GM21576 (cell line): ENCODE measurements at regions not wholly inside any gene's neighbourhood (a gene's known extent, or its start where the extent isn't known, plus 50 kb on each side); places are given as distances from the start of the nearest gene placed in this dataset.

Experiments
- ATAC-seq: cut with Tn5 transposase; IDR thresholded peaks from one replicate; pipeline ENCODE4 v1.9.1; 2021; ENCODE audit warnings: mild to moderate bottlenecking, moderate library complexity; ENCODE audit not compliant: unreplicated experiment

GRCh38 chr10:130455111-130455695 is 319.0 kb downstream of the GLRX3 start:
- no peak for ATAC-seq

- ATAC-seq = no peak
Measured at GRCh38 chr10:130455791-130456190, 319.6 kb downstream of the GLRX3 start.

GRCh38 chr10:130456616-130457015 is 320.4 kb downstream of the GLRX3 start:
- ATAC-seq = no peak

DNA sequence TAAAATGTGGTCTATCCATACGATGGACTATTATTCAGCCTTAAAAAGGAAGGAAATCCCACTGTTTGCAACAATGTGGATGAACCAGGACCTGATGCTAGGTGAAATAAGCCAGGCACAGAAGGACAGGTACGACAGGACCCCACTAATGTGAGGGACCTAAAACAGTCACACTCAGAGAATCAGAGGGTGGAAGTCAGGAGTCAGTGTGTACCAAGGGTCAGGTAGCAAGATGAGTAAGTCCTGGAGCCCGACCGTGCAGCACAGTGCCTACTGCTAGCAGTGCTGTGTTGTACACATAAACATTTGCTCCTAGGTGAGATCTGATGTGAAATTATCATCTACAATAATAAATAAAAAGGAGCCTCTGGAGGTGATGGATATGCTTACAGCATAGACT is 322.3 kb downstream of the GLRX3 start:
- ATAC-seq = no peak

DNA sequence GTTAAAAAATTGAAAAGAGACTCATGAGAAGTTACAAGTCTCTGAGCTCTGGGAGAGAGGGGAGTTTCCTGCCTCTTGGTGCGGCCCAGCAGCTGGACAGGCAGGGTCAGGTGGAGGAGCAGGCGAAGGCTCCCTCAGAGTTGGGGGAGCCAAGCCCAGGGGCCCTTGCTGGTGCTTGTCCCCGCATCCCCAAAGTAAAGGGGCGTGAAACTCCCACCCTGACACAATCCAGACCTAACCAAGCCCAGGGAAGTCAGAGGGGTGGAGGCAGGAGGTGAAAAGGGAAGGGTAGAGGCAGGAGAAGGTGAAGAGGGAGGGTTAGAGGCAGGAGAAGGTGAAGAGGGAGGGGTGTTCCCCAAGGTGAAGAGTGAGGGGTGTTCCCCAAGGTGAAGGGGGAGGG is 322.8 kb downstream of the GLRX3 start:
- no peak for ATAC-seq

- ATAC-seq = no peak
Measured at GRCh38 chr10:130459851-130460490, 323.8 kb downstream of the GLRX3 start.

GRCh38 chr10:130461631-130462030 is 325.4 kb downstream of the GLRX3 start:
- no peak for ATAC-seq

- ATAC-seq = no peak
Measured at GRCh38 chr10:130463104-130463875, 327.1 kb downstream of the GLRX3 start.

- ATAC-seq = no peak
Measured at GRCh38 chr10:130463876-130464364, 327.7 kb downstream of the GLRX3 start.

DNA sequence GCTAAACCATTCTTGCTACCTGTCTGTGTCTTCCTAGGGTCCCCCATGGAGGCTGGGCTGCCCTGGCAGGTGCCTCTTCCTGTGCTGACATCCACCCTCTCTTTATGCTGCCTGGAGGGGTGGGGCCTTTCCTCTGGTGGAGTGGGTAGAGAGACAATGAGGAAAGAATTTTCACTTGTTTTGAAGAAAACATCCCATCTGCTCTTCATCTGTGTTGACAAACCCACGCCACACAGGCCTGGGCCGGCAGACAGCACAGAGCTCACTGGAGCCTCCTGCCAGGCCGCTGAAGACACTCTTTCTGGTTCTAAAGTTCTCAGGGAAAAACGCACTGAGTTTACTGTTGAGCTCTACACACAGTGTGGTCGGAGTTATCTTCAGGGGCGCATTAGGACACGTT is 328.2 kb downstream of the GLRX3 start:
- no peak for ATAC-seq

GRCh38 chr10:130466271-130466997 is 330.2 kb downstream of the GLRX3 start:
- no peak for ATAC-seq

- ATAC-seq = no peak
Measured at GRCh38 chr10:130470286-130470685, 334.1 kb downstream of the GLRX3 start.

- no peak for ATAC-seq
Measured at GRCh38 chr10:130470973-130471372, 334.8 kb downstream of the GLRX3 start.

DNA sequence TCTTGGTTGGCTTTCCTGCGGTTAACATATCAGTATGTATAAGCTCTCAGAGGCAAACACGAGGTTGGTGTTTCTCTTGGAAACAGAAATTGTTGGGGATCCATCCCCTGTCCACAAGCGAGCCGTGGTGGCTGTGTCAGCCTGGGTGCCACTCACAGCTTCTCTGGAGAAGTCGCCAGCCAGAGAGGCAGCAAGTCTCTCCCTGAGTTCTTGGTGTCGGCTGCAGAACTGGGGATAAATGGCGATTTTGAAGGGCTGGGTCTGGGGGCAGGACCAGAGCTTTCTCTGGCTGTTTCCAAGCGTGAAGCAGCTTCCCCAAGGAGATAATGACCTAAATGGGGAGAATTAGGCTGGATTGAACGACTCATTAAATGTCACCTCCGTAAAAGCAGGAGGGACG is 335.3 kb downstream of the GLRX3 start:
- ATAC-seq = no peak

- ATAC-seq = no peak
Measured at GRCh38 chr10:130472236-130472635, 336.0 kb downstream of the GLRX3 start.

GRCh38 chr10:130474591-130474990 is 338.4 kb downstream of the GLRX3 start:
- no peak for ATAC-seq

DNA sequence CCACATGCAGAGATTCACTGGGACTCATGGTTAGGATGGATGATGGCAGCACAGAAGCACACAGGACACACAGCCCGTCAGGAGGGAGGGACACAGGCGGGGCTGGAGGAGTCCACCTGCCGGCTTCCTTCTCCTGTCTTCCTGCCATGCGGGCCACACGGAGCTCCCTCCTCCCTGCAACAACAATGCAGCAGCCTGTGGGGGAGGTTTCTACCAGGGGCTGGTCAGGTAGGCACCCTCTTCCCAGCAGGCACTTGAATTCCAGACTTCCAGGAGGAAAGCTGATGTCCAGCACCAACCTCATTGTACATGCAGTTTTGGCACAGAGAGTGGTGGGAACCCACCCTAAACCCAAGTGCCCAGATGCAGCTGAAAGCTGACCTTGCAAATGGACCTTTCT is 341.2 kb downstream of the GLRX3 start:
- ATAC-seq = no peak

GRCh38 chr10:130479146-130479545 is 343.0 kb downstream of the GLRX3 start:
- ATAC-seq = no peak

GRCh38 chr10:130479926-130480325 is 343.7 kb downstream of the GLRX3 start:
- ATAC-seq = no peak

DNA sequence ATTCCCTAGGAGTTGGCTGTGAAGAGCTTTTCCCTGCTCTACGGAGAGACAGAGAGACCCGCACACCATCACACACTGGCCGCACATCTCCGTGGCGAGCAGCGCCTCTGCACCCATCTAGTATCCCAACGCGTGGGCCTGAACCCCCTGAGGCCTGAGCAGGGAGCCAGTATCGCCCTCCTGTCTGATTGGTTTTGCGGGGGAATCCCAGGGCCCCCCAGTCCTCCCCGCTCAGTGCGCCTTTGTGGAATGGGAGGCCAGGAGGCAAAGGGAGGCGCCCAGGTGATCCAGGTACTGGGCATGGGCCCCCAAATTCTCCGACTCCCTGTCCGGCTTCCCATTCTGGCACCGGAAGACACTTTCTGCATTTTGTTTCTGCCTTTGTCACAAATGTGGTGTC is 344.3 kb downstream of the GLRX3 start:
- ATAC-seq = no peak
